ENCODE measurements at regions not wholly inside any gene's neighbourhood (a gene's known extent, or its start where the extent isn't known, plus 50 kb on each side); places are given as distances from the start of the nearest gene placed in this dataset.

- no peak overlapping the region for H3K4me3 ChIP-seq (ENCODE audit: low read depth, low read length)
- TF ChIP-seq CTCF (IDR thresholded peaks at IDR 0.05; ENCODE audit: low read depth, low read length, missing control alignments) = no peak
- DNase-seq (ENCODE audit: low read depth) = no peak
- in situ Hi-C loops (cut with HindIII; ENCODE audit: low sequenced_read_pairs) = no loop called here
Observed at GRCh38 chr10:123576706-123577105, 89.4 kb upstream of the GPR26 start.

- DNase-seq (ENCODE audit: low read depth) = no peak
- no peak for TF ChIP-seq CTCF (IDR thresholded peaks at IDR 0.05; ENCODE audit: low read depth, low read length, missing control alignments)
- in situ Hi-C loops (cut with HindIII; ENCODE audit: low sequenced_read_pairs) = no loop called here
- no peak overlapping the region for H3K4me3 ChIP-seq (ENCODE audit: low read depth, low read length)
Observed at GRCh38 chr10:123577921-123578461, 88.2 kb upstream of the GPR26 start.

- in situ Hi-C loops (cut with HindIII; ENCODE audit: low sequenced_read_pairs) = no loop called here
- no peak overlapping the region for H3K4me3 ChIP-seq (ENCODE audit: low read depth, low read length)
- no peak for DNase-seq (ENCODE audit: low read depth)
- TF ChIP-seq CTCF (IDR thresholded peaks at IDR 0.05; ENCODE audit: low read depth, low read length, missing control alignments) = no peak
Observed at GRCh38 chr10:123578721-123579120, 87.4 kb upstream of the GPR26 start.

GRCh38 chr10:123579675-123580074, 86.5 kb upstream of the GPR26 start:
- in situ Hi-C loops (cut with HindIII; ENCODE audit: low sequenced_read_pairs) = no loop called here
- no peak overlapping the region for H3K4me3 ChIP-seq (ENCODE audit: low read depth, low read length)
- DNase-seq (ENCODE audit: low read depth) = no peak
- no peak for TF ChIP-seq CTCF (IDR thresholded peaks at IDR 0.05; ENCODE audit: low read depth, low read length, missing control alignments)

GRCh38 chr10:123580426-123580825, 85.7 kb upstream of the GPR26 start:
- DNase-seq (ENCODE audit: low read depth) = no peak
- in situ Hi-C loops (cut with HindIII; ENCODE audit: low sequenced_read_pairs) = no loop called here
- no peak overlapping the region for H3K4me3 ChIP-seq (ENCODE audit: low read depth, low read length)
- TF ChIP-seq CTCF (IDR thresholded peaks at IDR 0.05; ENCODE audit: low read depth, low read length, missing control alignments) = no peak

GRCh38 chr10:123581656-123582055, 84.5 kb upstream of the GPR26 start:
- TF ChIP-seq CTCF (IDR thresholded peaks at IDR 0.05; ENCODE audit: low read depth, low read length, missing control alignments) = no peak
- no peak for DNase-seq (ENCODE audit: low read depth)
- in situ Hi-C loops (cut with HindIII; ENCODE audit: low sequenced_read_pairs) = no loop called here
- no peak overlapping the region for H3K4me3 ChIP-seq (ENCODE audit: low read depth, low read length)

Data from astrocyte of the cerebellum (primary cell).